Endothelial cell (in vitro differentiated cells): ENCODE measurements at regions not wholly inside any gene's neighbourhood (a gene's known extent, or its start where the extent isn't known, plus 50 kb on each side); places are given as distances from the start of the nearest gene placed in this dataset.
"Not testable (repeated sequence)": the region's sequence is repeated elsewhere in the genome, so short reads cannot be mapped to it uniquely, and the experiment has no call there.

Source experiments
- DNase-seq: peaks from one replicate; pipeline ENCODE4 v3.0.0; 2021; ENCODE audit warnings: low spot score
- H3K27ac Mint-ChIP-seq: one replicate; pipeline ENCODE4 v1.8.0; 2021; ENCODE audit warnings: mixed read lengths, inconsistent platforms; ENCODE audit not compliant: unreplicated experiment
- H3K27me3 Mint-ChIP-seq: one replicate; pipeline ENCODE4 v1.8.0; 2021; ENCODE audit warnings: mild to moderate bottlenecking, moderate library complexity, mixed read lengths, inconsistent platforms; ENCODE audit not compliant: unreplicated experiment
- H3K36me3 Mint-ChIP-seq: one replicate; pipeline ENCODE4 v1.8.0; 2021; ENCODE audit warnings: mild to moderate bottlenecking, low read depth, mixed read lengths, inconsistent platforms; ENCODE audit not compliant: unreplicated experiment
- H3K4me1 Mint-ChIP-seq: one replicate; pipeline ENCODE4 v1.8.0; 2021; ENCODE audit warnings: mild to moderate bottlenecking, mixed read lengths, inconsistent platforms; ENCODE audit not compliant: unreplicated experiment
- H3K4me3 Mint-ChIP-seq: one replicate; pipeline ENCODE4 v1.8.0; 2021; ENCODE audit warnings: mild to moderate bottlenecking, mixed read lengths, inconsistent platforms; ENCODE audit not compliant: unreplicated experiment
- H3K9me3 Mint-ChIP-seq: one replicate; pipeline ENCODE4 v1.8.0; 2021; ENCODE audit warnings: mixed read lengths, inconsistent platforms; ENCODE audit not compliant: unreplicated experiment
- CTCF ChIP-seq: fragments of 200-600 bp; sonication (generic); IDR thresholded peaks from one replicate; pipeline ENCODE4 v1.5.0; 2021; ENCODE audit warnings: antibody characterized with exemption; ENCODE audit not compliant: unreplicated experiment

GRCh38 chr6:130494729-130495128 lies 128.9 kb downstream of the TMEM200A start:
- TF ChIP-seq CTCF, result no peak
- Mint-ChIP-seq H3K4me1 (no peaks in the 10 kb centered on the region), H3K27ac (no peak overlapping the region), H3K27me3 (no peaks in the 10 kb centered on the region), H3K36me3 (no peaks in the 10 kb centered on the region), H3K9me3 (no peaks in the 10 kb centered on the region), H3K4me3 (no peak overlapping the region)
- DNase-seq, result no peak

GRCh38 chr6:130500693-130501092 lies 134.9 kb downstream of the TMEM200A start:
- peaks cover 3% of the 10 kb centered on the region for H3K4me1 Mint-ChIP-seq
- no peak for TF ChIP-seq CTCF
- no peak overlapping the region for H3K27ac Mint-ChIP-seq
- H3K4me3 Mint-ChIP-seq, result no peak overlapping the region
- no peaks in the 10 kb centered on the region for H3K27me3 Mint-ChIP-seq
- no peaks in the 10 kb centered on the region for H3K36me3 Mint-ChIP-seq
- no peak for DNase-seq
- no peaks in the 10 kb centered on the region for H3K9me3 Mint-ChIP-seq

GRCh38 chr6:130503146-130503545 lies 137.3 kb downstream of the TMEM200A start:
- H3K4me3 Mint-ChIP-seq, result no peak overlapping the region

GRCh38 chr6:130505808-130506598 lies 140.2 kb downstream of the TMEM200A start:
- H3K4me3 Mint-ChIP-seq, result no peak overlapping the region
- TF ChIP-seq CTCF, result no peak
- no peak for DNase-seq
- no peaks in the 10 kb centered on the region for H3K9me3 Mint-ChIP-seq
- peaks cover 2% of the 10 kb centered on the region for H3K27me3 Mint-ChIP-seq
- no peak overlapping the region for H3K27ac Mint-ChIP-seq
- H3K36me3 Mint-ChIP-seq, result no peaks in the 10 kb centered on the region
- peaks cover under 1% of the 10 kb centered on the region for H3K4me1 Mint-ChIP-seq

More at GRCh38 chr6:130503146-130503545, 137.3 kb downstream of the TMEM200A start:
- DNase-seq, result no peak
- H3K27ac Mint-ChIP-seq, result no peak overlapping the region
- H3K27me3 Mint-ChIP-seq, result peaks cover 2% of the 10 kb centered on the region
- no peaks in the 10 kb centered on the region for H3K9me3 Mint-ChIP-seq
- H3K4me1 Mint-ChIP-seq, result peaks cover 3% of the 10 kb centered on the region
- no peaks in the 10 kb centered on the region for H3K36me3 Mint-ChIP-seq
- no peak for TF ChIP-seq CTCF

GRCh38 chr6:130507005-130507665 lies 141.3 kb downstream of the TMEM200A start:
- not testable (repeated sequence) for H3K4me3 Mint-ChIP-seq, H3K9me3 Mint-ChIP-seq, H3K36me3 Mint-ChIP-seq, H3K27ac Mint-ChIP-seq, H3K4me1 Mint-ChIP-seq, DNase-seq, H3K27me3 Mint-ChIP-seq
